ENCODE measurements at regions not wholly inside any gene's neighbourhood (a gene's known extent, or its start where the extent isn't known, plus 50 kb on each side); places are given as distances from the start of the nearest gene placed in this dataset.

DNA sequence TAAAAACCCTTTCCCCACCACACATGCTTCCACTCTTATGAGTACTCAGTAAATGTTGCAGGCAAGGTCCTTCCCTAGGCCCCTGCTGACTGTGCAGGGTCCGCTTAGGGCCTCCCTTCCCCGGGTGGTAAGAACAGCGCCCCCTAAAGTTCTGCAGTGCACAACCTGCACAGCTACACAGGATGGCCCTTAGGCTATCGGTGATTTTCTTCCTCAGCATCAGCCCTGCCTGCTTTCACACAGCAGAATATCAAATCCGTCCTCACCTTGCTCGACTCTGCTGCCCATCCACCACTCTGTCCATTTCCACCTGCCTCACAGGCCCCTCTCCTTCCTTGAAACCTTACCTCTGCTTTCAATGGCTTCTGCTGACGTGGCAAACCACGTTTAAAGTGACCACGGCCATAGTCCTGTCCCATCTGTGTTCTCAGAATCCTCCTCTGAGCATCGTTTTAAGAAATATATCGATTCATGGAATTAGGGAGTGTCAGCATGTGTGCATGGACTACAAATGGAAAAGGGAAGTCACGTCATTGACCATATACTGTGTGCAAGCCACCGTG lies 51.4 kb upstream of the TMEM132E start:
- DNase-seq = no peak

DNA sequence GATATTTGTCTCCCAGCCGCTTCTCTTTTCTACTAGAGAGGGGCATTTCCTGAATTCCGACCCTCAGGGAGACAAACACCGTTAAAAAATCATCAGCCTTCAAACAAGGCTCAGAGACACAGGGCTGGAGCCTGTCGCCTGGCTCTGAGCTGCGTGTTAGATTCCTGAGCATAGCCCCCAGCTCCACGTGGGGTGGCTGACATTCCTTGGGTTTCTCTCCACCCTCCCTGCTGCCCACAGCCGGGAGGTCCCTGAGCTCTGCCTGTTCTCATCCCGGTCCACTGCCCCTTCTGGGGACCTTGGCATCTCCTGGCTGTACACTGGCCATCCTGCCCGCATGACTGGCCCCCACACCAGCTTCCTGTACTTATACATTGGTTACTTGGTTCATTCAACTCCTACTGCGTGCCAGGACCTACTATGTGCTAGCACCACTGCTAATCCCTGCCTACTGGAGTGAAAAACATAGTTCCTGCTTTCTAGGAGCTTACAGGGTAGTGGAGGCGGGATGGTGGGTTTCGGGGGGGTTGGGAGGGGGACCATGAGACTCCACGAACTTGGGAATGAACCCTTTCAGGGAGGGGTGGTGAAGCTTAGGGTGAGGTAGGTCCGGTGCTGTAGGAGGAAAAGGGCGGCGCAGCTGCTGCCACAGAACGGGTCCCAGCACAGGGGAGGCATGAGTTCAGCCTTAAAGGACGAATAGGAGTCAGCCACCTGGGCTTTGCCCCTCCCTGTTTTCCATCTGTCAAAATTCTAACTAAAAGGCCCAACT lies 52.1 kb upstream of the TMEM132E start:
- no peak for DNase-seq

DNA sequence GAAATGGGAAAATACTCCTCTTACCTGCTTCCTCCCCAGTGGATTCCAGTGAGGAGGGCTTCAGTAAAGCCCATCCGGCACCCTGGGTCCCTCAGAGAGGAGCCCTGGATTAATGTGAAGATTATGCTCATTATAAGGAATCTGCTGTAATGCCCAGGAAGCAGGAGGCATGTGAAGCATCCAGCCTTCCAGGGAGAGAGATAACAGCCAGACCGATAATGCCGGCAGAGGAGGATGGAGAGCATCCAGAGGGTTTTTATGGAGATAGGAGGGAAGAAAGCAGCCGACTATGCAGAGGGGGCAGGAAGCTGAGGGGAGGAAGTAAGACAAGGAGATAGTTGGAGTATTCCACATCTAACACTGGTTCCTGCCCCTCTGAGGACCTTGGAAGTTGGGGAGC lies 53.7 kb upstream of the TMEM132E start:
- DNase-seq = no peak

DNA sequence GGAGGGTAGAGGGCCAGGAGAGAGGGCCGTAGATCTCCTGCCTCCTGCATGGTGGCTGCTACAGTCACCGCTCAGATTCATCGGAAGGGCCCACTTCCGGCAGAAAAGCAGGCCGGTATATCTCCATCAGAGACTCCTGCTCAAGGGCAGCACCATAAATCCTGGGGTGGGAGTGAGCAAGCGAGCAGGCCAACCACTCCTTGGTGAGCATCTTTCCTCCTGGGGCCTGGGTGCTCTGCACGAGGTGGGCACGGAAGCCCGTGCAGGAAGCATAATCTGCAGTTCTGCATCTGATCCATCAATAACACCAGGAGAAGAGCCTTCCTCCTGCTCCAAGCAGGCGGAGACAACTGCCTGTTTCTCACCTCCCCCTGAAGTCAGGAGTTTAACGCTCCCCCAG lies 57.4 kb upstream of the TMEM132E start:
- no peak for DNase-seq

DNA sequence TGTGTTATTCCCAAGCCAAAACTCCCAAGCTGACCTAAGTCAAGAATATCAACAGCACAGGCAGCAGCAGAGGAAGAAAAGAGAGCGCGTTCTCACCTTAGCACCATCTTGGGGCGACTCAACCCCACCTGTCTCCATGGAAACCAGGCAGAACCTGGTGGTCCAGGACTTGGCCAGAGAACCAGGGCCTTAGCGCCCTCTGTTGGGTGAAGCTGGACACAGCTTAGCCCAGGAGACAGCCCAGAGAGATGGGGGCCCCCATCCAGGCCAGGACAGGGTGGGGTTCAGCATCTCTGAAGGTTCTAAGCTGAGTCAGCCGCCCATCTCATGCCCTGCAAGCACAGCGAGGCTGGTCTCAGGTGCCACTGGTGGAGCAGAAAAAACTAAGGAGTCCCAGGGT lies 60.1 kb upstream of the TMEM132E start:
- DNase-seq = no peak

DNA sequence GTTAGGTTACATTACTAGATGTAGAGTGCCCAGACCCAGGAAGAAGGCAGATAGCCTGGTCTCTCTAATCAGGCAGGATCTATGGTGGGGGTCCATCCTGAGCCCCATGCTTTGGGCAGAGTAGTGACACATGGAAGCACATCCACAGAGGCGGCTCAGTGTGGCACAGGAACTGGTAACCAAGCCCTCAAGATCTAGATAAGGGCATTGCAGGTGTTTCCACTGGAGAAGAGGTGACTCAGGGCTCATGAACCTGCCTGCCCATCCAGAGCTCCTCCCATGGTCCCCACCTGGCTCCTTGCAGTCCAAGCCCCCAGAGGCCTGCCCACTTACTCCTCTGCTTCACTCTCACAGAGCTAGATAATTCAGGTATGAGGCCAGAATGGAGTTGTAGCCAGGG lies 62.0 kb upstream of the TMEM132E start:
- DNase-seq = no peak

DNA sequence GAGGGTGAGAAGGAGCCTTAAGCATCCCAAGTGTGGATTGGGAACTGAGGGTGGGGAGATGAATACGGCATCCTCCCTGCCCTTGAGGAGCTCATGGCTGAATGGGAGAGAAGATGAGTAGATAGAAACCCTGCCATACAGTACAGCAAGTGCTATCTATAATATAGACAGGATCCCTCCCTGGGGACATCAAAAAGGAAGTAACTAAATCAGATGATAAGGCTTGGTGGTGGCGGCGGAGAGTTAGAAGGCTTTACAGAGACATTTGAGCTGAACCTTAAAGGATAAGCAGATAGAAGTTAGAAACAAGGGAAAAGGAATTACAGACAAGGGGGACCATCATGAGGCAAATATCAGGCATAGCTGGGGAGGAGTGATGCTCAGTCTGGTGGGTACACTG lies 67.5 kb upstream of the TMEM132E start:
- DNase-seq = no peak

DNA sequence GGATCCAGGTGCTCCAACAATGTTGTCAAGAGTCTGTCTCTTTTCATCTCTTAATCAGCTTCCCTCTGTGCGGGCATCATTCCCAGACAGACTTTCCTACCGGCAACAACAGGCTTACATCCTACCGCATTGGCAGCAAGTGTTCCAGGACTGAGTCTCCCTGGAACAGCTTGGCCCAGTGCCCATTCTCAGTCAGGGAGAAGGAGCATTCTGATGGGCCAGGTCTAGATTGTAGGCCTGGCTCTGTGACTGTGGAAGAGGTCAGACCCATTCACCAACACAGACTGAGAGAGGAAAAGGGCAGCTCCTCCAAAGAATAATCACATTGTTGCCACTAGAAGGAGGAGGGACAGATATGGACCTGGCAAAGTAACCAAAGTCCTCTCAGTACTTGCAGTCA lies 68.1 kb upstream of the TMEM132E start:
- DNase-seq = no peak

DNA sequence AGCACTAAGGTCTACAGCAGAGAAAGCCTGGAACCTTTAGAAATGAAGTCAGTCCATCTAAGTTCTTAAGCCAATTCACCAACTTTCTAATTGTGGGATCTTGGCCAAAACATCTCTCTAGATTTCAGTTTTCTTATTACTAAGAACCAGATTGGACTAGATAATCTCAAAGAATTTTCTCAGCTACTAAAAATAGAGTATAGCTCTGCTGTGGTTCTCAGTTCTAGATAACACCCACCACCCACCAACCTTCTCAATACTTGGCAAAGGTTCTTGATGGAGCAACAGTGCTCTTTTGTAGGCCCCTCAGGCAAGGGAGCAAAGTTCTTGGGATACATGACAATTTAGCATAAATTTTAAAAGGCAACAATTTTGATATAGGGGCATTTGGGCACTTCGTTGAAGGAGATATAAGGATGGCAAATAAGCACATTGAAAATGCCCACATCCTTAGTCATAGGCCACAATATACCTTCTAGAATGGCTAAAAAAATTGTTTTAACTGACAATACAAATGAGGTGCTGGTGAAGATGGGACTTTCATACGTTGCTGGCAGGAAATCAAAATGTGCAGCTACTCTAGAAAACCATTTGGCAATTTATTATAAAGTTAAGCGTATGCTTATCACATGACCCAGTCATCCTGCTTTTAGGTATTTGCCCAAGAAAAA lies 74.4 kb upstream of the TMEM132E start:
- no peak for DNase-seq

DNA sequence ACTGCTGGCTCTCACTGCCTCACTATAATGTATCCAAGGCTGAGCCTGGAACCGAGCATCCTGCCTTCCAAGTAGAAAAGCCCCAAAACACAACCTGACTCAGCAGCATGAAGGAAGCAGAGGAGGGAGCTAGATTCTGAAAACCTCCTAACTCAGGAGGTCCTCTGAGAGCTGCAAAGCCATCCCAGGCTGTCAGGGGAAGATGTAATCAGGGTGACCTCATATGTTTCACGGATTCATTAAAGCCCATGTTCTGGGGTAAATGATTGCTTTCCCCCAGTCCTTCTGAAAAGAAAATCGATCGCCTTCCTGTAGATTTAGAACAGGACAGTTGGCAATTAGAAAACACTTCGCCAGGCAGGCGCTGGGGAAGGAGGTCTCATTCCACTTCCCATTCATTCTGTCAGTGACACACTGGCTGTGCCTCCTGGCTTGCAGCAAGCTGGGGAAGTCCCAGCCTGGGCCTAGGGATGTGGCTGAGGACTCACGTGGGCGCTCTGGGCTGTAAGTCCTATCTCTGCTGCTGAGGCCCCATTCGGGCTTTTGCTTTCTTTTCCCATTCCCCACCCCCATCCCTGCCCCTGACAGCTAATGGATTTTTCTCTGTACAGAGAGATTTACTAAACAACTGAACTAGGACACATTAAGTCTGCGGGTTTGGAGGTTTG lies 75.7 kb upstream of the TMEM132E start:
- DNase-seq = no peak

DNA sequence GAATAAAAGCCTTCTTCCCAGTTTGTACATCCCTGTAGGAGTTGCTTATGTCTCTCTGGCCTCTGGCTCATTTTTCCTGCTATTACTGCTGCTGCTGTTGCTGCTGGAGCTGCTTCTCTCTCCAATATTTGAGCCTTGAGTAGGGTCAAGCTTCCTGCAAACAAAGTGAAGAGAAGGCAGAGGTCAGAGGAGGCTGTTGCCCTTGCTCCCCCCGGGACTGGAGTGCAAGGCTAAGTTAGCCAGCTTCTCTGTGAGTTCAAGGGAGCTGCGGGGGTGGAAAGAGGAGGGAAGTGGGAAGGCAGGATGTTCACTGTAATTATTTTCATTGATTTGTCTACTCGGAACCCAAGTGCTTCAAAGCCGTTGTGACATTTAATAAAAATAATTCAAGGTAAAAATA lies 77.0 kb upstream of the TMEM132E start:
- DNase-seq = no peak

DNA sequence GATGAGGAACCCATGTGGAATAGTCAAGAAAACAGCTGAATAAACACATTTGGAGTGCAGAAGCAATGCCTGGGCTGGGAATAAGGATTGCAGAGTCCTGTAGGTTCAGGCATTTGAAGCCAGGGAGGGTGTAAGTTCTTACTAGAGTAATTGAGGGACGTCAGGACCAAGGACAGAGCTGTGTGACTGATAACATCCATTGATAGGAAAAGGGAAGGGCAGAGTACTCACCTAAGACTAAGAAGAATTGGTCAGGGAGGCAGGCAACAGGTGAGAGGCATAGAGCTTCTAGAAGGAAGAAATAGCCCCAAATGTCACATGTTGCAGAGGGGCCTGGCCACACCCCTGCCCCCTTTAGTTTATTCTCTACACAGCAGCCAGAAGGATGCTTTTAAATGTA lies 79.8 kb upstream of the TMEM132E start:
- no peak for DNase-seq

DNA sequence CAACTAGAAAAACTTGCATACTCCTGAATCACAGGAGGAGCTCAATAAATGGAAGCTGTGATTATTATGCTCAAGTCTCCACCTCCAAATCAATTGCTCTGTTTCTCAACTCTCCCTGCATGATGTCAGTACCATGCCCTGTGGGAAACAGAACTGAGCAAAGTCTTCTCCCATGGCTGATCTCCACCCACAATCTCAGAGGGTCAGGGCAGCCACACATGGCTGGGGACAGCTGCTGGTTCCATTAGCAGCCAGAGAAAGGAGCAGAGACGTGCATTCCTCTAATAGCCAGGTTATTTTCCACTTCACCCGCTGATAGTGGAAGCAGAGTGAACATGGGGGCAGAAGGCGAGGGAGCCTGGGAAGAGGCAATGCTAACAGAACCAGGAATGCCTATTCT lies 85.5 kb upstream of the TMEM132E start:
- no peak for DNase-seq

DNA sequence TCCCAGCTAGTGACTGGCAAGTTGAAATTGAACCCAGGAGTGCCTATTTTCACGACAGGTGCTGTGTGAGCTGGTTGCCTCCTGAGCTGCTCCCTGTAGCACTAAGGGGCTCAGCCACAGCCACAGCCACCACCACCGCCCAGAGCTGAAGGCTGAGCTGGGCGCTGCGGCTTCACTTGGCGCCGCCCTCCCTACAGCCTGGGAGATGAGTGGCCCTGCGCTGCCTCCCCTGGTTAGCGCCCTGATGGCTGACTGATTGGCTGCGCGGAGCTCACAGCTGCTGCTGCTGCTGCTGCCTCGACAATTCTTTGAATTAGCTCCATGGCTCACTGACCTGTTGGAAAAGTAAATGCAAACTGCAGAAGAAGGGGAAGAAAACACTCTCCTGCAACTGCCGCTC lies 91.8 kb upstream of the TMEM132E start:
- no peak for DNase-seq

DNA sequence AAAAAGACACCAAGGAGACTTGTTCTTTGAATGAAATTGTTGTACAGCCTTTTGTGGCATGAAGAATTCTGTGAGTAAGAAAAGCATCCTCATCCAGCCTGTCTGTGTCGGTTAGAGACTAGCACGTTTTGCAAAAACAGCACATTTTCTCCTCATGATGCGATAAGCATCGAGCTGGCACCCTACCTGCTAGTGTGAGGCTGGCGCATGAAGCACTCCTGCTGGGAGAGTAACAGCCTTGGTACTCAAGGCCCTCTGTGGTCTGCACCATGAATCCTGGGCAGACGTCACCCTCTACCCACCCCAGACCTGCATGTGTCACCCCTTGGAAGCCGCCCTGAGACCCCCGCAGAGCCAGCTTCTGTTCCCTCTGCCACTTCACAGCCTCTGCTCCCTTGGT lies 92.6 kb upstream of the TMEM132E start:
- DNase-seq = no peak

DNA sequence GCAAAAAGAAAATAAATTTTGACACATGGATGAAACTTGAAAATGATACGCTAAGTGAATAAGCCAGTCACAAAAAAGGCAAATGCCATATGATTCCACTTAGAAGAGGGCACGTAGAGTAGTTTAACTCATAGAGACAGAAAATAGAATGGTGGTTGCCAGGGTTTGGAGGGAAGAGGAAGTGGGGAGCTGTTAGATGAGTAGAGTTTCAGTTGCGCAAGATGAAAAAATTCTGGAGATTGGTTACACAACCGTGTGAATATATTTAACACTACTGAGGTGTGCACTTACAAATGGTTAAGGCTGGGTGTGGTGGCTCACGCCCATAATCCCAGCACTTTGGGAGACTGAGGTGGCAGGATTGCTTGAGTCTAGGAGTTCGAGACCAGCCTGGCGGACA lies 93.4 kb upstream of the TMEM132E start:
- DNase-seq = no peak

DNA sequence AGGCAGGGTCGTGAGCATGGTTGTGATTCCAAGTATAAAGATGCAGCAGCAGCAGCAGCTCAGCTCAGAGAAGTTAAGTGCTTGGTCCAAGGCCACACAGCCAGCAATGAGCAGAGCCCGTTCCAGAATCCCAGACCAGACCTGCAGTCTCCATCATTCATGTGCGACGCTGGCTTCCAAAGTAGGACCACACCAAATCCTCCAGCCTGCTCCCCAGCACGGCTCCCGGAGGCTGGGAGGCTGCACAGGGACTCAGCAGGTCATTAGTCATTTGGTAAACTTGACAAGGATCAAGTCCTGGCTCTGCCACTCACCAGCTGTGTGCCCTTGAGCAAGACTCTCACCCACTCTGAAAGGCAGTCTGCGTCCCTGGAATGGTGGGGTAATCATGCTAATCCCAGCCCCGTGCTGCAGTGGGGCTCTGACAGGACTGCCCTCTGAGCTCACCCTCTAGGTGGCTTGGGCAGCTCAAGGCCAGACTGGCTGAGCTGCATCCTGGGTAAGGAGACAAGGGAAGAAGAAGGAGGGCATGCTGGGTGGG lies 95.1 kb upstream of the TMEM132E start:
- DNase-seq = no peak

DNA sequence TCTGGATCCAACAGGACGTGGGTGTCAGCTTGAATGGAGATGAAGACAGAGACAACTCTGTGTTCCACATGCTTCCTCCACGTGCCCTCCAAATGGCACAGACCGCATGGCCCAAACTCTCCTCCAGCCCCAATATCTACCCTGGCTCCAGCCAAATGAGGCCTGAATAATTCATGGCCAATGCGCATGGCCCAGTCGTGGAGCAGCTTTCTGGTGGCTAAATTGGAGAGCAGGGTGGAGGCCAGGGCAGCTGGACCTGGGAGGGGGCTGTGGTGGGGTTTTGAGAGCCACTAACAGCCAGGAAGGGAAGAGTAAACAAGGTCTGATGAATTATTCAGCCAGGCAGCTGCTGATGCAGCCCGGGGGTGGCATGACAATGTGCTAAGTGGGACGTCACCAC lies 96.7 kb upstream of the TMEM132E start:
- no peak for DNase-seq

DNA sequence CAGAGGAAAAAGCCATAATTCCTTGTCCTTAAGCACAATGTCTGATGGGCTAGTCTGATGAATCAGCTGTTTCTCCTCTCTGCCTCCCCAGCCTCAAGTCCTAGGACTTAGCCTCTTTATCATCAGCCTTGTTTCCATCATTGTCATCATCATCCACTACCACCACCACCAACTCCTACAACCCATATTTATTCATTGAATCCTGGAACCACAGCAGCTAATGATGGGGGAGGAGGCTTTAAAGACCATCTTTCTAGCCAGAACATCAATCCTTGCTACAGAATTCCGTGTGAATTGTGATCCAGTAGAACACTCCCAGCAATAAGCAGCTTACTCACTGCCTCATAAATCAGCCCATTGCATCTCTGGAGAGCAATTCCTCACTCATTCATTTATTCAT lies 97.6 kb upstream of the TMEM132E start:
- no peak for DNase-seq

DNA sequence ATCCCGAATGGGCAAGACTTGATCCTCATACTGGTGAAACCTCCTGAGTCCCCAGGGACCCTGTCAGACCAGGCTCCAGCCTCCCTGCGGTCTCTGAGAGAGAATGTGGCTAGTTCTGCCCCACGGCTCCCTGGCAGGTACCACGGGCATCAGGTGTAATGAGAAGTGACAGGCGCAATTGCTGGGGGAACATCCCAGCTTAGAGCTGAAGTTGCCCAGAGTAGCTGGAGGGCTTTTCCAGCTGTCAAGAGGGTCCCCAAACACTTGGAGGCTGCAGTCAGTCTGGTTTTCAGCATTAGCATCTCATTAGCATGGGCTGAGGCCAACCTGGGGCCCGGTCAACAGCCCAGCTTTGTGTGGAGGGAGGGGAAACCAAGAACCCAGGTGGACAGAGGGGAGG lies 100.0 kb upstream of the TMEM132E start:
- no peak for DNase-seq

DNA sequence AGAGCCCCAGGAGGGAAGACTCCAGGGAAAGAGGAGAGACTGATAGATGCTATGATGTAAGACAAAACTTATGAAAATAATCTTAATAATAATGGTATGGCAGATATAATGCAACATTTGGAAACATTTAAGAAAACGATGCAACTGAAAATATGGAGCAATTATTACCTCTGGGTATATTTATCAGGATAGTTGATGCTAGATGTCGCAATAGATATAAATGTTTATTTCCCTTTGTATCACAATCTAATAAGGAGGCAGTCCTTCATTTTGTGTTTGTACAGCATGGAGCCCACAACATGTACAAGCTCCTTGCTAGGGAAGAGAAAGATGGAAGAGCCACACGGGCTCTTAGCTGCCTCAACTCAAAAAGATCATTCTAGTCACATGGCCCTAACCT lies 101.1 kb upstream of the TMEM132E start:
- DNase-seq = no peak

DNA sequence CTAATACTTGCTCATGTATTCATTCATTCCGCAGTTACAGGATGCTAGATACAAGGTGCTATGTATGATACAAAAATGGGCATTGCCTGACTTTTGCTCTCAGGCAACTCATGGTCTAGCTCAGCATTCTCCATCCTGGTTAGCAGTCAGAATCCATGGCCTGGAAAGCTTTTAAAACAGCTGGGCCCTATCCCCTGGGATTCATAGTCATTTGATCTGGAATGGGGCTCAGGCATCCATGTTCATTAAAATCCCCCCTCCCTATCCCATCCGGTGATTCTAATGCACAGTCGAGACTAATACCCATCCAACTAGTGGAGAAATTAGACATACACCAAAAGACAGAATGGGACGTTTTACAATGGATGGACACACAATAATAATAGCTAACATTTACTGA lies 104.1 kb upstream of the TMEM132E start:
- DNase-seq = no peak

DNA sequence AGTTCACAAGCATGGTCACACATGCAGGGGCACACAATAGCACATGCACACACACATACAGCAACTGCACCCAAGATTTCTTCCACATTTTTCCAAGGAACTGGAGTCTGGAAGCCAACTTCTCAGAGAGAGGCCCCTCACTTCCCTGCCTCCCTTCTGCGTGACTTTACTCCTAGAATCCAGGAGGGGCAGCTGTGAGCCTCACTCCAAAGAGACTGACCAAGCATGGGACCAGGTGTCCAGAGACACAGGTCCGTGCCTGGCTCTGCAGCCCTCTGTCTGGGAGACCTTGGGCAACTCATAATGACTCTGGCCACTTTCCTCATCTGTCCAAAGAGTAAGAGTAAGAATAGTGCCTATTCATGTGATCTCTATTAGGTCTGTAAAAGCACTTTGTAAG lies 104.7 kb upstream of the TMEM132E start:
- no peak for DNase-seq

DNA sequence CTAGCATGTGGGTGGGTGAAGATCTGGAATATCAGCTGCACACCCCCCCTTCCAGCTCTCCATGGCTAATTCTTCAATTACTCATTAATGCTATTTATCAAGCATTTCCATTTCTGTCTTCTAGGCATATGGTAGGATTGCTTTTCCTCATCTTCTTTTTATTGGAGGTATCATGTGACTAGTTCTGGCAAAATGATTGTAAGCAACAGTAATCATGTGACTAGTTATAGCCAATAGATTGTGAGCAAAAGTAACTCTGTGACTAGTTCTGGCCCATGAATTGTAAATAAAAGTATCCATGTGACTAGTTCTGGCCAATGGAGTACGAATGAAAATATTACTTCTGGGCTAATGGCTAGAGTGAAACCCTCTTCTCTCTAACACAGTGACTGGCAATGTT lies 107.0 kb upstream of the TMEM132E start:
- no peak for DNase-seq
